ENCODE measurements at regions not wholly inside any gene's neighbourhood (a gene's known extent, or its start where the extent isn't known, plus 50 kb on each side); places are given as distances from the start of the nearest gene placed in this dataset.

DNA sequence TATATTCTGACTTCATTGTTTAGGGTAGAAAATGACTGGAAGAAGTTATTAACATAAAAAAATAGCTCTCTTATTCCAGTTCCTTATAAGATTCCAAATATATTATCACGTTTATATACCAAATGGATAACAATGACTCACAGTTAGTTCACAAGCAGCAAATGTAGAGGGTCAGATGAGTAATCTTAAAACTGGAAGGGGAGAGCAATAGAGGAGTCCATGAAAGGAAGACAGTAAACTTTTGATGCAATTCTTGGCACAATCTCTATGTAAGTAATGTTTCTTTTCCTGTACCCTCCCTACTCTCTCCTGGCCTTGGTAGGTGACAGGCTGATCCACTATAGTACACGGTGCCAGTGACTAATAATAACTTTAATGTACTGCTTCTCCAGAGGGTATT lies 259.0 kb upstream of the TRPC5 start:
- POLR2A ChIA-PET (ENCODE audit: partially characterized antibody): no interaction called here

More for the DNA sequence above, 259.0 kb upstream of the TRPC5 start:
- no peak overlapping the region for H3K56ac ChIP-seq (replicated peaks; ENCODE audit: insufficient read length, low read depth, low read length)
- H3K79me2 ChIP-seq (ENCODE audit: control insufficient read depth in 1 of 2, insufficient read depth in 2 of 2, low read length in 2 of 2): no peaks in the 10 kb centered on the region
- no peak overlapping the region for H3K4me3 ChIP-seq (ENCODE audit: extremely low read depth in 1 of 4, insufficient read depth in 2 of 4, low read depth in 3 of 4, low read length in 4 of 4)
- WGBS, 2 experiments (ENCODE audit: extremely low coverage in 1 of 2, insufficient coverage in 1 of 2, insufficient read length in 1 of 2, insufficient replicate concordance in 2 of 2, low coverage in 1 of 2, low lambda C conversion rate in 2 of 2, missing lambda C conversion rate in 1 of 2): 87% methylated on average over 2 of the region's 2 CpGs; no CpG with 5 or more reads in 1 of the 2 experiments
- FAIRE-seq (no peak), DNase-seq (ENCODE audit: low read depth in 1 of 2, low spot score in 2 of 2) (no peak)
- no peak overlapping the region for H3K27ac ChIP-seq (ENCODE audit: low read depth, low read length)
- CTCF ChIA-PET (ENCODE audit: partially characterized antibody): no interaction called here
- no peak overlapping the region for H2BK15ac ChIP-seq (ENCODE audit: low read length)
- no peak overlapping the region for H3K4ac ChIP-seq (replicated peaks; ENCODE audit: insufficient read length, low read depth, low read length)
- H4K5ac ChIP-seq (ENCODE audit: insufficient read length, low read depth, low read length): no peak overlapping the region
- no peak overlapping the region for H4K91ac ChIP-seq (replicated peaks; ENCODE audit: insufficient read length, low read length)
- H2BK12ac ChIP-seq (ENCODE audit: low read depth, low read length): no peak overlapping the region
- no peaks in the 10 kb centered on the region for H3K27me3 ChIP-seq (replicated peaks in 1 of 4; ENCODE audit: control insufficient read depth in 3 of 4, extremely low read depth in 1 of 4, insufficient read depth in 3 of 4, low read length in 3 of 4)
- H3K79me1 ChIP-seq (ENCODE audit: low read depth, low read length): no peaks in the 10 kb centered on the region
- TF ChIP-seq NRF1 (IDR thresholded peaks at IDR 0.05; ENCODE audit: low read depth, low read length) (no peak), SP1 (IDR thresholded peaks at IDR 0.05; ENCODE audit: low read depth, low read length) (no peak), TEAD4 (IDR thresholded peaks at IDR 0.05; ENCODE audit: low read depth, low read length) (no peak), CBX5 (IDR thresholded peaks at IDR 0.05; ENCODE audit: low read depth, low read length) (no peak)
- no peak overlapping the region for H3K23ac ChIP-seq (ENCODE audit: insufficient read length)
- H2BK120ac ChIP-seq (replicated peaks; ENCODE audit: low read depth, low read length): no peak overlapping the region
- H3K9me3 ChIP-seq (ENCODE audit: insufficient read depth in 2 of 2, low read depth in 1 of 2, low read length in 1 of 2): no peaks in the 10 kb centered on the region
- no peak overlapping the region for H2BK20ac ChIP-seq (ENCODE audit: low read length)
- H2BK5ac ChIP-seq (ENCODE audit: low read depth, low read length): no peak overlapping the region
- no peak overlapping the region for H3K18ac ChIP-seq (ENCODE audit: extremely low read depth, low read length)
- no peaks in the 10 kb centered on the region for H3K23me2 ChIP-seq (ENCODE audit: low read depth, low read length)
- H4K8ac ChIP-seq (ENCODE audit: extremely low read depth, insufficient read depth, low read length): no peak overlapping the region
- H2AK5ac ChIP-seq (ENCODE audit: low read depth, low read length): no peak overlapping the region
- H2AFZ ChIP-seq (ENCODE audit: low read length): no peak overlapping the region
- no peaks in the 10 kb centered on the region for H3K4me1 ChIP-seq (replicated peaks in 1 of 4; ENCODE audit: control insufficient read depth in 3 of 4, insufficient read depth in 4 of 4, low read length in 3 of 4)
- H3K14ac ChIP-seq (ENCODE audit: insufficient read length): no peak overlapping the region
- no peaks in the 10 kb centered on the region for H3K36me3 ChIP-seq (ENCODE audit: control insufficient read depth in 2 of 4, insufficient read depth in 4 of 4, low read length in 3 of 4)
- no peak overlapping the region for H3K4me2 ChIP-seq (ENCODE audit: insufficient read depth in 1 of 2, low read depth in 2 of 2, low read length in 2 of 2)
- no peak overlapping the region for H3K9ac ChIP-seq (replicated peaks in 1 of 4; ENCODE audit: extremely low read depth in 1 of 4, low read depth in 3 of 4, low read length in 3 of 4)
- no peaks in the 10 kb centered on the region for H4K20me1 ChIP-seq (replicated peaks in 1 of 2; ENCODE audit: control insufficient read depth in 1 of 2, insufficient read depth in 2 of 2, low read length in 2 of 2)
